ENCODE measurements at regions not wholly inside any gene's neighbourhood (a gene's known extent, or its start where the extent isn't known, plus 50 kb on each side); places are given as distances from the start of the nearest gene placed in this dataset.

DNA sequence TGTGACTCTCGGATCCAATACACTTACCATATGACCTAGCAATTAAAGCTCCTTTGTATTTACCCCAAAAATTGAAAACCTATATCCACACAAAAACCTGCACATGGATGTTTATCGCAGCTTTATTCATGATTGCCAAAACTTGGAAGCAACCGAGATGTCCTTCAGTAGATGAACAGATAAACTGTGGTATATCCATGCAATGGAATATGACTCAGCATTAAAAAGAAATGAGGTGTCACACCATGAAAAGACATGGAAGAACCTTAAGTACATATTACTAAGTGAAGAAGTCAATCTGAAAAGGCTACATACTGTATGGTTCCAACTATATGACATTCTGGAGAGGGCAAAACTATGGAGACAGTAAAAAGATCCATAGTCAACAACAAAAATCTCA is 82.0 kb upstream of the PHF24 start:
- TF ChIP-seq, protein P1, sequence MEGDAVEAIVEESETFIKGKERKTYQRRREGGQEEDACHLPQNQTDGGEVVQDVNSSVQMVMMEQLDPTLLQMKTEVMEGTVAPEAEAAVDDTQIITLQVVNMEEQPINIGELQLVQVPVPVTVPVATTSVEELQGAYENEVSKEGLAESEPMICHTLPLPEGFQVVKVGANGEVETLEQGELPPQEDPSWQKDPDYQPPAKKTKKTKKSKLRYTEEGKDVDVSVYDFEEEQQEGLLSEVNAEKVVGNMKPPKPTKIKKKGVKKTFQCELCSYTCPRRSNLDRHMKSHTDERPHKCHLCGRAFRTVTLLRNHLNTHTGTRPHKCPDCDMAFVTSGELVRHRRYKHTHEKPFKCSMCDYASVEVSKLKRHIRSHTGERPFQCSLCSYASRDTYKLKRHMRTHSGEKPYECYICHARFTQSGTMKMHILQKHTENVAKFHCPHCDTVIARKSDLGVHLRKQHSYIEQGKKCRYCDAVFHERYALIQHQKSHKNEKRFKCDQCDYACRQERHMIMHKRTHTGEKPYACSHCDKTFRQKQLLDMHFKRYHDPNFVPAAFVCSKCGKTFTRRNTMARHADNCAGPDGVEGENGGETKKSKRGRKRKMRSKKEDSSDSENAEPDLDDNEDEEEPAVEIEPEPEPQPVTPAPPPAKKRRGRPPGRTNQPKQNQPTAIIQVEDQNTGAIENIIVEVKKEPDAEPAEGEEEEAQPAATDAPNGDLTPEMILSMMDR (IDR thresholded peaks at IDR 0.05) = no peak
- no peak for TF ChIP-seq POLR2A (IDR thresholded peaks at IDR 0.05; ENCODE audit: low read depth)
- TF ChIP-seq POLR2AphosphoS5 (IDR thresholded peaks at IDR 0.05) = no peak

All from esophagus muscularis mucosa (tissue), 3 donors.